Endodermal cell (in vitro differentiated cells): ENCODE measurements at regions not wholly inside any gene's neighbourhood (a gene's known extent, or its start where the extent isn't known, plus 50 kb on each side); places are given as distances from the start of the nearest gene placed in this dataset.

Source experiments
- DNase-seq: peaks from one replicate; pipeline ENCODE4 v3.0.0-alpha.2; 2017
- H3K27ac ChIP-seq: 2 replicates; pipeline ENCODE4 v1.5.1; 2013; ENCODE audit warnings: mild to moderate bottlenecking, low read depth, low read length, moderate library complexity
- H3K27me3 ChIP-seq: 2 replicates; pipeline ENCODE4 v1.6.1; 2013; ENCODE audit warnings: mild to moderate bottlenecking, low read length, moderate library complexity; ENCODE audit not compliant: insufficient read depth, control insufficient read depth, poor library complexity, severe bottlenecking
- H3K36me3 ChIP-seq: 2 replicates; pipeline ENCODE4 v1.7.0; 2013; ENCODE audit warnings: mild to moderate bottlenecking, low read length, moderate library complexity; ENCODE audit not compliant: control insufficient read depth, insufficient read depth
- H3K4me1 ChIP-seq: one replicate; pipeline ENCODE4 v1.7.0; 2013; ENCODE audit warnings: low read length; ENCODE audit not compliant: control insufficient read depth, insufficient read depth
- H3K4me3 ChIP-seq: 2 replicates; pipeline ENCODE4 v1.5.1; 2013; ENCODE audit warnings: mild to moderate bottlenecking, low read length, moderate library complexity
- H3K9ac ChIP-seq: 2 replicates; pipeline ENCODE4 v1.6.1; 2013; ENCODE audit warnings: mild to moderate bottlenecking, low read length, moderate library complexity; ENCODE audit not compliant: poor library complexity, severe bottlenecking; ENCODE audit errors: extremely low read depth
- H3K9me3 ChIP-seq: 2 replicates; pipeline ENCODE4 v1.6.1; 2013; ENCODE audit warnings: mild to moderate bottlenecking, low read length, moderate library complexity; ENCODE audit not compliant: control insufficient read depth
- H3K27ac Mint-ChIP-seq: 2 replicates; pipeline ENCODE4 v1.8.0; 2020; ENCODE audit warnings: mixed read lengths
- H3K27me3 Mint-ChIP-seq: 2 replicates; pipeline ENCODE4 v1.8.0; 2021; ENCODE audit warnings: mild to moderate bottlenecking, mixed read lengths; ENCODE audit not compliant: insufficient read depth
- H3K36me3 Mint-ChIP-seq: 2 replicates; pipeline ENCODE4 v1.8.0; 2020; ENCODE audit warnings: low read depth, mixed read lengths
- H3K4me1 Mint-ChIP-seq: 2 replicates; pipeline ENCODE4 v1.8.0; 2020; ENCODE audit warnings: mixed read lengths
- H3K4me3 Mint-ChIP-seq: 2 replicates; pipeline ENCODE4 v1.8.0; 2020; ENCODE audit warnings: mild to moderate bottlenecking, moderate library complexity, mixed read lengths
- H3K9me3 Mint-ChIP-seq: 2 replicates; pipeline ENCODE4 v1.8.0; 2020; ENCODE audit warnings: mild to moderate bottlenecking, mixed read lengths
- WGBS, 2 experiments: methylation state at CpG; one replicate each; pipeline versions ENCODE4 v1.1.5 to v1.1.7; 2013; ENCODE audit warnings: missing lambda C conversion rate in 2 of 2, mixed read lengths in 1 of 2; ENCODE audit not compliant: insufficient coverage in 1 of 2, insufficient read length in 1 of 2; 5-methylcytosine and 5-hydroxymethylcytosine counted together
- TF ChIP-seq, protein P1 (sequence below): fragments of 200-600 bp; sonication (generic); conservative IDR thresholded peaks from 2 replicates; pipeline ENCODE4 v1.5.0; 2021; ENCODE audit warnings: antibody characterized with exemption, mild to moderate bottlenecking

- H3K27ac ChIP-seq: no peak overlapping the region
- no peak for DNase-seq
- H3K9me3 ChIP-seq: no peaks in the 10 kb centered on the region
- Mint-ChIP-seq H3K27ac (no peak overlapping the region), H3K9me3 (no peaks in the 10 kb centered on the region), H3K36me3 (no peaks in the 10 kb centered on the region), H3K4me1 (peaks cover 8% of the 10 kb centered on the region), H3K27me3 (peaks cover 3% of the 10 kb centered on the region), H3K4me3 (no peak overlapping the region)
- H3K4me1 ChIP-seq: no peaks in the 10 kb centered on the region
- TF ChIP-seq, protein P1, sequence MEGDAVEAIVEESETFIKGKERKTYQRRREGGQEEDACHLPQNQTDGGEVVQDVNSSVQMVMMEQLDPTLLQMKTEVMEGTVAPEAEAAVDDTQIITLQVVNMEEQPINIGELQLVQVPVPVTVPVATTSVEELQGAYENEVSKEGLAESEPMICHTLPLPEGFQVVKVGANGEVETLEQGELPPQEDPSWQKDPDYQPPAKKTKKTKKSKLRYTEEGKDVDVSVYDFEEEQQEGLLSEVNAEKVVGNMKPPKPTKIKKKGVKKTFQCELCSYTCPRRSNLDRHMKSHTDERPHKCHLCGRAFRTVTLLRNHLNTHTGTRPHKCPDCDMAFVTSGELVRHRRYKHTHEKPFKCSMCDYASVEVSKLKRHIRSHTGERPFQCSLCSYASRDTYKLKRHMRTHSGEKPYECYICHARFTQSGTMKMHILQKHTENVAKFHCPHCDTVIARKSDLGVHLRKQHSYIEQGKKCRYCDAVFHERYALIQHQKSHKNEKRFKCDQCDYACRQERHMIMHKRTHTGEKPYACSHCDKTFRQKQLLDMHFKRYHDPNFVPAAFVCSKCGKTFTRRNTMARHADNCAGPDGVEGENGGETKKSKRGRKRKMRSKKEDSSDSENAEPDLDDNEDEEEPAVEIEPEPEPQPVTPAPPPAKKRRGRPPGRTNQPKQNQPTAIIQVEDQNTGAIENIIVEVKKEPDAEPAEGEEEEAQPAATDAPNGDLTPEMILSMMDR: no peak
- H3K36me3 ChIP-seq: no peaks in the 10 kb centered on the region
- H3K9ac ChIP-seq: no peak overlapping the region
- 83 to 91% methylated on average over 2 to 3 of the region's 3 CpGs for WGBS, 2 experiments
- no peaks in the 10 kb centered on the region for H3K27me3 ChIP-seq
- no peak overlapping the region for H3K4me3 ChIP-seq
Observed at GRCh38 chr12:98001430-98001829, 514.0 kb upstream of the TMPO start.

GRCh38 chr12:98002887-98003493 lies 512.4 kb upstream of the TMPO start:
- no peak overlapping the region for H3K27ac ChIP-seq
- no peak overlapping the region for H3K27ac Mint-ChIP-seq
- H3K4me1 ChIP-seq: no peaks in the 10 kb centered on the region
- no peaks in the 10 kb centered on the region for H3K9me3 ChIP-seq
- H3K36me3 Mint-ChIP-seq: no peaks in the 10 kb centered on the region
- H3K36me3 ChIP-seq: no peaks in the 10 kb centered on the region
- no peak overlapping the region for H3K4me3 ChIP-seq
- TF ChIP-seq, protein P1: peak; percentile 81
- H3K9me3 Mint-ChIP-seq: no peaks in the 10 kb centered on the region
- peaks cover 3% of the 10 kb centered on the region for H3K27me3 Mint-ChIP-seq
- no peak overlapping the region for H3K9ac ChIP-seq
- H3K27me3 ChIP-seq: no peaks in the 10 kb centered on the region
- H3K4me3 Mint-ChIP-seq: no peak overlapping the region
- 21 to 23% methylated on average over 9 of the region's 9 CpGs for WGBS, 2 experiments
- peak; percentile 92 for DNase-seq
- H3K4me1 Mint-ChIP-seq: peaks cover 3% of the 10 kb centered on the region

- Histone ChIP-seq H3K36me3 (no peaks in the 10 kb centered on the region), H3K9me3 (no peaks in the 10 kb centered on the region), H3K4me1 (no peaks in the 10 kb centered on the region), H3K27me3 (no peaks in the 10 kb centered on the region), H3K9ac (no peak overlapping the region), H3K4me3 (no peak overlapping the region), H3K27ac (no peak overlapping the region)
- Mint-ChIP-seq H3K27me3 (no peaks in the 10 kb centered on the region), H3K27ac (no peak overlapping the region), H3K4me1 (peaks cover 5% of the 10 kb centered on the region), H3K4me3 (no peak overlapping the region), H3K9me3 (no peaks in the 10 kb centered on the region), H3K36me3 (no peaks in the 10 kb centered on the region)
- no peak for DNase-seq
- 38 to 57% methylated on average over 1 of the region's 1 CpG for WGBS, 2 experiments
- TF ChIP-seq, protein P1: no peak
Observed at GRCh38 chr12:98007963-98008362, 507.4 kb upstream of the TMPO start.
